GM20431 (cell line): ENCODE measurements at regions not wholly inside any gene's neighbourhood (a gene's known extent, or its start where the extent isn't known, plus 50 kb on each side); places are given as distances from the start of the nearest gene placed in this dataset.
"Not testable (repeated sequence)": the region's sequence is repeated elsewhere in the genome, so short reads cannot be mapped to it uniquely, and the experiment has no call there.

ENCODE experiments used
- in situ Hi-C: fragments of 300-500 bp; cut with MseI, MboI; formaldehyde crosslinking; loops from one replicate; pipeline ENCODE4 v1.15.0; 2020; ENCODE audit warnings: low sequenced_read_pairs; ENCODE audit not compliant: unreplicated experiment

- in situ Hi-C loops: no loop called here
Measured at GRCh38 chr10:31172925-31173324, 141.3 kb upstream of the ZNF438 start.

- in situ Hi-C loops: no loop called here
Measured at GRCh38 chr10:31173752-31174151, 142.1 kb upstream of the ZNF438 start.

- in situ Hi-C loops: no loop called here
Measured at GRCh38 chr10:31179091-31179680, 139.8 kb upstream of the ZEB1 start.

GRCh38 chr10:31186225-31187000 lies 132.6 kb upstream of the ZEB1 start:
- in situ Hi-C loops: no loop called here

DNA sequence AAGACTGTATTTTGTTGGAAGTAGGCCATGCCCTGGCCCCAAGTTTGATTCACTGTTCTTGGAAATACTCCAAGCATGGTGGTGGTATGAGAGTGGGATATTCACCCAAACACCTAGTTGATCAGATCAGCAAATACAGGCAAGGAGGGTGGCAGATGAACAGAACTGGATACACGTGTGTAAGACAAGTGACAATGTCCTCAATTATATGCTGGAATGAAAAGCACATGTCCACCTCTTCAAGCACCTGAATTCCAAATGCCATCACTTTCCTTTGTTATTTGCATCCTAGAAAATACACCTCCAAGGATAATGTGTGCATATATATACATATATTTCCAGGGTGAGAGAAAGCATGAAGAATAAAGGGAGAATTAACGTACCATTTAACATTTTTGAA lies 131.8 kb upstream of the ZEB1 start:
- in situ Hi-C loops: no loop called here

GRCh38 chr10:31187607-31188210 lies 131.3 kb upstream of the ZEB1 start:
- in situ Hi-C loops: no loop called here

DNA sequence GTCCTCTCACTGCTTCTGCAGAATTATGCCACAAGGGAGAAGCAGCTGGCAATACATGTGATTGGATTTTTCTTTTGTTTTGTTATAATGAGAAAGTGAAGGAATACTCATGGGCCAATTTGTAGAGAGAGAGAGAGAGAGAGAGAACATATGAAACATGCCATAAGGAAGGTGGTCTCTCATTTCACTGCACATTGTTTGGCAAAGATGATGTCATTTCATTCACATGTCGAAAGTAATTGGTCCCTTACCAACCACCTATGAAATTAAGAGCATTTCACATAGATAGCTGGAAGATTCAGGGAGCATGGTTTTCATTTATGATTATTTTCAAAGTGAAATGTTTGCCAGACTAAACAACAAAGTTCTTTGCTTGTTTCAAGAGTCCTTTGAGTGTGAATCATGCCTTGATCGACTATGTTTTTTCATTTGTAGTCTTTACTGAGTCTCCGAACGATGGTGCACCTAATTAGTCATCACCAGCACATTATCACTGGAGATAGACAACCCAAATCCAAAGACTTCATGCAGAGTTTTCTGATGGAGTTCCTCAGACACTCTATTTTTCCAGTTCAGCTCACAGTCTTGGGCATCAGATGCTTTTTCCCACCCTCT lies 130.1 kb upstream of the ZEB1 start:
- in situ Hi-C loops: no loop called here

DNA sequence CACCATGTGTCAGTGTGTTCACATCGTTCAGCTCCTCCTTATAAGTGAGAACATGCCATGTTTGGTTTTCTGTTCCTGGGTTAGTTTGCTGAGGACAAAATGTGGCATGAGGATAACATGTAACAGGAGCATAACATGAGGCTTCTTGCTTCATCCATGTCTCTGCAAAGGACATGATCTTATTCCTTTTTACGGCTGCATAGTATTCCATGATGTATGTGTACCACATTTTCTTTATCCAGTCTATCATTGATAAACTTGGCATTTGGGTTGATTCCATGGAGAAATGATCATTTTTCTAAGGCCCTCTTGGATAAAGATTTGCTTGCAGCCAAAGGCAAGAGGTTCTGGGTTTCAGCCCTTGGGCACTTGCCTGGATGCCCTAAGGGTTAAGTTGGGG lies 128.5 kb upstream of the ZEB1 start:
- in situ Hi-C loops: no loop called here

GRCh38 chr10:31192475-31192874 lies 126.5 kb upstream of the ZEB1 start:
- in situ Hi-C loops: no loop called here

DNA sequence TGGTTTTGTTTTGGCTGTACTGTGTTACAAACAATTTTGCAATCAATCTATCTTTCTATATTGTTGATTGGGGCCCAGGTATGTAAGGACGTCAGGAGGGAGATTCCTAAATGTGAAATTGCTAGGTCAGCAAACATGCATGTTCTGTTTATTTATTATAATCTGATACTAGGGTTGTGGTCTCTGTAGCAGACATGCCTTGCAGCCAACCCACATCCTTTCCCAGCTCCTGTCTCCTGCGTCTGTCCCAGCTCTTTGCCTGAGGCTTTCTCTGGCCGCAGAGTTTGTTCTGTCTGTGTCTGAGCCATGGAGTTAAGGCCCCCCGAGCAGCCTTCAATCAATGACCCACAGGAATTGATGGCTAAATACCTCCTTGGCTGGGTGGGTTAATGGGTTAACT lies 124.0 kb upstream of the ZEB1 start:
- in situ Hi-C loops: no loop called here

DNA sequence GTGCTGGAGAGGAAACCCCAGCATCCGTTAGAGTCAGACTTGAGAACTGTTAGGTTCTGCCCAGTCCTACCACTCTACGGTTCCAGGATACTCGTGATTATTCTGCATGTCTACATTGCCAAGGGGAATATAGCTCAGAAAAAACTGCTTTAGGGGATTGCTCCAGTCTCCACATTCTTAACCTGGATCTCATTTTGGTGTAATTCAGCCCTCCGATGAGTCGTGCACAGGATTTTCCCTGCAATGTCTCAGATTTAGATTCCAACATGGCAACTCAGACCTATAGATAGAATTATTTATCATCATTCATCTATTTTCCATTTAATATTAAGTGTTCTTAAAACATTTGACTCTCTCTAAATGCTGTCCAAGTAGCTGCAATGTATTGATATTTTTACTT lies 121.1 kb upstream of the ZEB1 start:
- in situ Hi-C loops: no loop called here

DNA sequence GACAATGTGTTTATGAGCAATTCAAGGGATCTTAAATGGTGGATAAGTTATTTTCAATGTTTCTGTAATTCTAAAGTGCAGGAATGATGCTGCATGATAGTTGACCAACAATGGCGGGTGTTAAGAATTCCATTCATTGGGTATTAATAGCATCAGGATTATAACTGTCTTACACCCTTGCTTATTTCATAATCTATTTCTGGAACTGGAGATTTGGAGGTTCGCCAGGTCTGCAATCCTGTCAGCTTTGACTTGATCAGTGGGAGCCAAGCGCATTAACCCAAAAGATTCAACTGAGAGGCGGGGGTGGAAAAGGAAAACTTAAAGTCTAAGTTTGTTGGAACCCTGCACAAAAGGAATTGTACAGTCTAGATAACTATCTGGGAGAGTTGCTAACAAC lies 114.9 kb upstream of the ZEB1 start:
- in situ Hi-C loops: no loop called here

DNA sequence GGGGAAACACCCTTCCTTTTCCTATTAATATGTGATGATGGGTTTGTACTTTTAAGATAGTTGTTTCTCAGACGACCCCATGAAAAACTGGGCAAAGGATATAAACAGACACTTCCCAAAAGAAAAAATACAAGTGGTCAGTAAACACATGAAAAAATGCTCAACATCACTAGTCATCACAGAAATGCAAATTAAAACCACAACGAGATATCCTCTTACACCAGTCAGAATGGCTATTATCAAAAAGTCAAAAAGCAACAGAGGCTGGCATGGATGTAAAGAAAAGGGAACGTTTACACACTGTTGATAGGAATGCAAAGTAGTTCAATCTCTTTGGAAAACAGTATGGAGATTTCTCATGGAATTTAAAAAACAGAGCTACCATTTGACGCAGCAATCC lies 111.4 kb upstream of the ZEB1 start:
- in situ Hi-C loops: no loop called here

- in situ Hi-C loops: no loop called here
Measured at GRCh38 chr10:31209478-31209877, 109.5 kb upstream of the ZEB1 start.

DNA sequence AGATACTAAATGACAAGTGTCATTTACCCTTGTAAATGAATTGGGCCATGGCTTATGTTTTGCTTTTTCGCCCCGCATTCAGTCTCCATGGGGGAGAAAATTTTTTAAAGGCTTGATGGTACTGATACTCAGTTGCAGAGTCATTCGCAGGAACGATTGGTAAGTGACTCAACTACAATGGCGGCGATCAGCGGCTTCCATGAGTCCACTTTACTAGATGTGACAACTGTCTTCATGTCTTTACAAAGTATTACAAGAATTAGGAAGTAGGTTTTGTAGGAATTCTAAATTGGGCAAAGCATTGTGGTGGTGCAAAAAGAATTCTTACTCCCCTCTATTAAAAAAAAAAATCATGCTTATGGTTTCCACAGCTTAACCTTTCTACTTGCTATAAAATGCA lies 108.8 kb upstream of the ZEB1 start:
- in situ Hi-C loops: no loop called here

- in situ Hi-C loops: no loop called here
Measured at GRCh38 chr10:31213959-31214358, 105.1 kb upstream of the ZEB1 start.

- in situ Hi-C loops: no loop called here
Measured at GRCh38 chr10:31215052-31215451, 104.0 kb upstream of the ZEB1 start.

GRCh38 chr10:31219306-31219705 lies 99.7 kb upstream of the ZEB1 start:
- in situ Hi-C loops: no loop called here

GRCh38 chr10:31228780-31229179 lies 90.2 kb upstream of the ZEB1 start:
- in situ Hi-C loops: not testable (repeated sequence)

- in situ Hi-C loops: no loop called here
Measured at GRCh38 chr10:31239961-31240360, 79.1 kb upstream of the ZEB1 start.

- in situ Hi-C loops: no loop called here
Measured at GRCh38 chr10:31242902-31243301, 76.1 kb upstream of the ZEB1 start.
